Spinal cord (tissue), 9 donors: ENCODE measurements at regions not wholly inside any gene's neighbourhood (a gene's known extent, or its start where the extent isn't known, plus 50 kb on each side); places are given as distances from the start of the nearest gene placed in this dataset.
A peak's percentile ranks its signal among the peaks of the same experiment; 100 is the strongest.
"Not testable (repeated sequence)": the region's sequence is repeated elsewhere in the genome, so short reads cannot be mapped to it uniquely, and the experiment has no call there.

Experiments
- DNase-seq, 6 donors: peaks; one replicate each; pipeline versions ENCODE4 v3.0.0 to v3.0.0-alpha.2; 2013 to 2015; ENCODE audit warnings: low spot score in 6 of 6, low read depth in 4 of 6
- H3K27ac ChIP-seq: one replicate; pipeline ENCODE4 v1.5.1; 2013; ENCODE audit warnings: low read depth, low read length, control low read depth
- H3K27me3 ChIP-seq: one replicate; pipeline ENCODE4 v1.6.1; 2013; ENCODE audit warnings: low read length; ENCODE audit not compliant: control insufficient read depth, insufficient read depth
- H3K36me3 ChIP-seq: one replicate; pipeline ENCODE4 v1.6.1; 2013; ENCODE audit warnings: low read length; ENCODE audit not compliant: control insufficient read depth, insufficient read depth
- H3K4me1 ChIP-seq: one replicate; pipeline ENCODE4 v1.6.1; 2013; ENCODE audit warnings: low read length; ENCODE audit not compliant: control insufficient read depth, insufficient read depth
- H3K4me3 ChIP-seq: one replicate; pipeline ENCODE4 v1.5.1; 2013; ENCODE audit warnings: low read depth, low read length, control low read depth
- H3K9me3 ChIP-seq: one replicate; pipeline ENCODE4 v1.6.1; 2013; ENCODE audit warnings: low read length; ENCODE audit not compliant: control insufficient read depth, insufficient read depth
- WGBS: methylation state at CpG from one replicate; pipeline ENCODE4 v1.1.5; 2013; ENCODE audit warnings: missing lambda C conversion rate; ENCODE audit not compliant: insufficient coverage; 5-methylcytosine and 5-hydroxymethylcytosine counted together
- donor health status: healthy.

GRCh38 chr10:55518416-55518815 lies 717.4 kb upstream of the PCDH15 start:
- WGBS, result no CpG with 5 or more reads among the region's 1 CpG
- not testable (repeated sequence) for H3K27me3 ChIP-seq, H3K36me3 ChIP-seq, H3K4me1 ChIP-seq, H3K27ac ChIP-seq, H3K4me3 ChIP-seq, H3K9me3 ChIP-seq
- peak in 4 of 6 donors; percentile 4 to 71 (median 24) for DNase-seq

- H3K9me3 ChIP-seq, result no peaks in the 10 kb centered on the region
- no peaks in the 10 kb centered on the region for H3K36me3 ChIP-seq
- H3K27ac ChIP-seq, result no peak overlapping the region
- no peaks in the 10 kb centered on the region for H3K4me1 ChIP-seq
- no peak overlapping the region for H3K4me3 ChIP-seq
- no CpG with 5 or more reads among the region's 4 CpGs for WGBS
- DNase-seq, result no peak
- no peaks in the 10 kb centered on the region for H3K27me3 ChIP-seq
Observed at GRCh38 chr10:55509168-55509567, 708.1 kb upstream of the PCDH15 start.

- H3K4me1 ChIP-seq, result no peaks in the 10 kb centered on the region
- H3K27me3 ChIP-seq, result no peaks in the 10 kb centered on the region
- DNase-seq, result peak in 1 of 6 donors; percentile 15
- H3K27ac ChIP-seq, result no peak overlapping the region
- no peaks in the 10 kb centered on the region for H3K9me3 ChIP-seq
- H3K4me3 ChIP-seq, result no peak overlapping the region
- no peaks in the 10 kb centered on the region for H3K36me3 ChIP-seq
- no CpG with 5 or more reads among the region's 1 CpG for WGBS
Observed at GRCh38 chr10:55500931-55501559, 700.0 kb upstream of the PCDH15 start.

- WGBS, result no CpG with 5 or more reads among the region's 4 CpGs
- H3K9me3 ChIP-seq, result no peaks in the 10 kb centered on the region
- no peak overlapping the region for H3K4me3 ChIP-seq
- no peaks in the 10 kb centered on the region for H3K36me3 ChIP-seq
- H3K27me3 ChIP-seq, result no peaks in the 10 kb centered on the region
- no peak for DNase-seq
- no peaks in the 10 kb centered on the region for H3K4me1 ChIP-seq
- no peak overlapping the region for H3K27ac ChIP-seq
Observed at GRCh38 chr10:55497893-55498499, 697.0 kb upstream of the PCDH15 start.

- Histone ChIP-seq H3K9me3 (no peaks in the 10 kb centered on the region), H3K36me3 (no peaks in the 10 kb centered on the region), H3K27me3 (no peaks in the 10 kb centered on the region), H3K4me3 (no peak overlapping the region), H3K27ac (no peak overlapping the region), H3K4me1 (no peaks in the 10 kb centered on the region)
- DNase-seq, result no peak
Observed at GRCh38 chr10:55495555-55495954, 694.5 kb upstream of the PCDH15 start.

GRCh38 chr10:55491712-55492111 lies 690.7 kb upstream of the PCDH15 start:
- no peak for DNase-seq
- H3K36me3 ChIP-seq, result no peaks in the 10 kb centered on the region
- H3K9me3 ChIP-seq, result no peaks in the 10 kb centered on the region
- no peaks in the 10 kb centered on the region for H3K4me1 ChIP-seq
- H3K27me3 ChIP-seq, result no peaks in the 10 kb centered on the region
- WGBS, result no CpG with 5 or more reads among the region's 1 CpG
- no peak overlapping the region for H3K4me3 ChIP-seq
- no peak overlapping the region for H3K27ac ChIP-seq

DNA sequence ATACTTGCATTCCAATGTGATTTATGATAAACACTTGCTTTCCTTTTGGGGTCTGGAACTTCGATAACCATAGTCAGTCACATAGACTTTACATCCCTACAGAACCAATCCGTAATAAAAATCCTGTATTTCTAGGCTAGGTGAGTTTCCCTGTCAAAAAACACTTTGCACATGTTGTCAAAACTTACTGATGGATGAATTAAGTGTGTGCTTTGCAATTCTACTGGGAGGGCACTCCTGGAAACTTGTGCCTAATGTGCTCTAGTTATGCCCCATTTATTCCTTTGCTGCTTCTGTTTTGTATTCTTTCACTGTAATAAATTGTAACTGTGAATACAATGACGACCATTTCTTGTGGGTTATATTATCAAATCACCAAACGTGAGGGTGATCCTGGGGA lies 684.8 kb upstream of the PCDH15 start:
- WGBS, result no CpG with 5 or more reads among the region's 4 CpGs
- H3K27ac ChIP-seq, result no peak overlapping the region
- H3K4me1 ChIP-seq, result no peaks in the 10 kb centered on the region
- no peaks in the 10 kb centered on the region for H3K9me3 ChIP-seq
- H3K27me3 ChIP-seq, result no peaks in the 10 kb centered on the region
- H3K4me3 ChIP-seq, result no peak overlapping the region
- H3K36me3 ChIP-seq, result no peaks in the 10 kb centered on the region
- DNase-seq, result no peak

GRCh38 chr10:55476129-55476528 lies 675.1 kb upstream of the PCDH15 start:
- H3K27me3 ChIP-seq, result no peaks in the 10 kb centered on the region
- DNase-seq, result no peak
- no peaks in the 10 kb centered on the region for H3K36me3 ChIP-seq
- H3K9me3 ChIP-seq, result no peaks in the 10 kb centered on the region
- no peaks in the 10 kb centered on the region for H3K4me1 ChIP-seq
- WGBS, result no CpG with 5 or more reads among the region's 1 CpG
- H3K4me3 ChIP-seq, result no peak overlapping the region
- H3K27ac ChIP-seq, result no peak overlapping the region

GRCh38 chr10:55474258-55474657 lies 673.2 kb upstream of the PCDH15 start:
- H3K9me3 ChIP-seq, result no peaks in the 10 kb centered on the region
- H3K36me3 ChIP-seq, result no peaks in the 10 kb centered on the region
- H3K4me3 ChIP-seq, result no peak overlapping the region
- no peak overlapping the region for H3K27ac ChIP-seq
- no peaks in the 10 kb centered on the region for H3K27me3 ChIP-seq
- no peaks in the 10 kb centered on the region for H3K4me1 ChIP-seq
- no peak for DNase-seq

GRCh38 chr10:55470840-55471239 lies 669.8 kb upstream of the PCDH15 start:
- H3K4me3 ChIP-seq, result no peak overlapping the region
- no peaks in the 10 kb centered on the region for H3K27me3 ChIP-seq
- no CpG with 5 or more reads among the region's 1 CpG for WGBS
- no peaks in the 10 kb centered on the region for H3K4me1 ChIP-seq
- DNase-seq, result no peak
- H3K27ac ChIP-seq, result no peak overlapping the region
- no peaks in the 10 kb centered on the region for H3K9me3 ChIP-seq
- H3K36me3 ChIP-seq, result no peaks in the 10 kb centered on the region
